Calu3 (cell line): ENCODE measurements at regions not wholly inside any gene's neighbourhood (a gene's known extent, or its start where the extent isn't known, plus 50 kb on each side); places are given as distances from the start of the nearest gene placed in this dataset.
A peak's percentile ranks its signal among the peaks of the same experiment; 100 is the strongest.
"Not testable (repeated sequence)": the region's sequence is repeated elsewhere in the genome, so short reads cannot be mapped to it uniquely, and the experiment has no call there.

ENCODE experiments used
- BruUV-seq: library from RNA; stranded (reverse); fragments of 400-500 nt; replicated peaks from 2 replicates; lab custom pipeline; 2021; lab: Mats Ljungman, UMichigan
- CTCF ChIA-PET: fragments of 300-600 bp; sonication (Branson Sonifier 250); formaldehyde crosslinking; loops from one replicate; lab custom pipeline; 2022; ENCODE audit warnings: antibody characterized with exemption; lab: Charles Lee
- DNase-seq: peaks from one replicate; pipeline ENCODE4 v3.0.0; 2022
- H3K27ac Mint-ChIP-seq: one replicate; pipeline ENCODE4 v1.8.0; 2022; ENCODE audit warnings: mixed read lengths; ENCODE audit not compliant: unreplicated experiment
- H3K27me3 Mint-ChIP-seq: one replicate; pipeline ENCODE4 v1.8.0; 2022; ENCODE audit warnings: mixed read lengths; ENCODE audit not compliant: unreplicated experiment
- H3K36me3 Mint-ChIP-seq: one replicate; pipeline ENCODE4 v1.8.0; 2022; ENCODE audit warnings: mild to moderate bottlenecking, moderate library complexity, mixed read lengths; ENCODE audit not compliant: insufficient read depth, unreplicated experiment
- H3K4me1 Mint-ChIP-seq: one replicate; pipeline ENCODE4 v1.8.0; 2022; ENCODE audit warnings: mild to moderate bottlenecking, low read depth, mixed read lengths; ENCODE audit not compliant: unreplicated experiment
- H3K4me3 Mint-ChIP-seq: one replicate; pipeline ENCODE4 v1.8.0; 2022; ENCODE audit warnings: mild to moderate bottlenecking, low read depth, moderate library complexity, mixed read lengths; ENCODE audit not compliant: unreplicated experiment
- H3K9me3 Mint-ChIP-seq: one replicate; pipeline ENCODE4 v1.8.0; 2022; ENCODE audit warnings: low read depth, mixed read lengths; ENCODE audit not compliant: unreplicated experiment
- intact Hi-C: fragments of 100-400 bp; cut with micrococcal nuclease; formaldehyde crosslinking; loops from one replicate; pipeline ENCODE4 v1.10.0; 2022; ENCODE audit not compliant: unreplicated experiment
- TF ChIP-seq, protein P1 (sequence below): fragments of 200-600 bp; IDR thresholded peaks from one replicate; pipeline ENCODE4 v1.8.0; 2022; ENCODE audit warnings: antibody characterized with exemption; ENCODE audit not compliant: unreplicated experiment

DNA sequence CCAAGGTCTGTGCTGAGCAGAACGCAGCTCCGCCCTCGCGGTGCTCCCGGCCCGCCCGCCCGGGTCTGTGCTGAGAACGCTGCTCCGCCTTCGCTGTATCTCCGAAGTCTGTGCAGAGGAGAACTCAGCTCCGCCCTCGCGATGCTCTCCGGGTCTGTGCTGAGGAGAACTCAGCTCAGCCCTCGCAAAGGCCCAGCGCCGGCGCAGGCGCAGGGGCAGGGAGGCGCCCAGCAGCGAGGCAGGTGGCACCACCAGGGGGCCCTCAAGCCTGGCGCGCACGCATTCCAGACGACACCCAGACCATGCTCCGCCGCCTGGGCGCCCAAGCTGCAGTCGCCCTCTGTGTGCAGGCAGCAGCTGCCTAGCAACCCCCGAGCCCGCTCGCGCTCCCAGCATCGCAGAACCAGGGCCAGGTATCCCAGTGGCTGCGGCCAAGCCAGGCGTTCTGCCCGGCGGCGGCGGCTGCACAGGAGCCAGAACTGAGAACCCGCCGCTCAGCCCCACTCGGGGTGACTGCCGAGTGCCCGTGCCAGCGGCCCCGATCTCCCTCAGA lies 672.1 kb upstream of the DEFB115 start:
- peak overlapping the region; percentile 34 for H3K4me3 Mint-ChIP-seq
- H3K4me1 Mint-ChIP-seq, H3K27ac Mint-ChIP-seq, BruUV-seq, H3K27me3 Mint-ChIP-seq, H3K36me3 Mint-ChIP-seq, H3K9me3 Mint-ChIP-seq, intact Hi-C loops: not testable (repeated sequence)
- CTCF ChIA-PET: interaction anchor here (0.6 kb wide), 1 partner anchor 209 kb away, joined by 4 read pairs; no protein-coding TSS in a partner anchor
- peak; percentile 71 for DNase-seq

DNA sequence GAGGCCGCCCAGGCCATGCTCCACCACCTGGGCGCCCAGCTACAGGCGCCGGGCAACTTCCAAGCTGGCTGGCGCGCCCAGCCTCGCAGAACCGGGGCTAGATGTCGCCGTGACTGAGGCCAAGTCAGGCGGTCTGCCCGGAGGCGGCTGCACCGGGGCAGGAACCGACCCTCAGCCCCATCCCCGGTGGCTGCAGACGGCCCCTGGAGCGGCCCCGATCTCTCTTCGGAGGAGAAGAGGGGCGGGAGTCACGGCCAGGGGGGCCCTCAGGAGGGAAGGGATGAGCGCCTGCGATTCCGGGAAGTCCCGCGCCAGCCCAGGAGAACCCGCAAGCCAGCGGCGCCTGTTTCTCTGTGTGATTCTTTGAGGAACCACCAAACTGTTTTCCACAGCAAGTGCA lies 671.3 kb upstream of the DEFB115 start:
- H3K4me3 Mint-ChIP-seq, BruUV-seq, H3K9me3 Mint-ChIP-seq, H3K27ac Mint-ChIP-seq, DNase-seq, H3K36me3 Mint-ChIP-seq, intact Hi-C loops, H3K4me1 Mint-ChIP-seq, CTCF ChIA-PET, H3K27me3 Mint-ChIP-seq: not testable (repeated sequence)

DNA sequence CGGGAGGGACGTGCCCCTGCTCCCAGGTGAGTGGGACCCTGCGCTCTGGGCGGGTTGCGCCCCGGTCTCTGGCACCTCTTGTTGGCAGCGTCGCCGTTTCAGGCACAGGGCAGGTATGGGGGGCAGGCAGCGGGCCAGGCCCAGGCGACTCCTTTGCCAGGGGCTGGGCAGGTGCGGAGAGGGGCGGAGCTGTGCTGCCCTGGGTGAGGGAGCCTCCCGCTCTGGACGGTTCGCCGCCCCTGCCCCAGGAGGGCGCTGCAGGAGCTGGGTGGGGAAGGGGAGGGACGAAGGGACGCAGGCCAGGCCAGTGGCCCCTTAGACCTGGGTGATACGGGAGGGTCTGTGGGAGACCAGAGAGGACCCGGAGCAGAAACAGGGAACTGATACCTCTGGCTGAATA lies 663.9 kb upstream of the DEFB115 start:
- H3K9me3 Mint-ChIP-seq: no peaks in the 10 kb centered on the region
- intact Hi-C loops: no loop called here
- no peak overlapping the region for H3K4me3 Mint-ChIP-seq
- TF ChIP-seq, protein P1, sequence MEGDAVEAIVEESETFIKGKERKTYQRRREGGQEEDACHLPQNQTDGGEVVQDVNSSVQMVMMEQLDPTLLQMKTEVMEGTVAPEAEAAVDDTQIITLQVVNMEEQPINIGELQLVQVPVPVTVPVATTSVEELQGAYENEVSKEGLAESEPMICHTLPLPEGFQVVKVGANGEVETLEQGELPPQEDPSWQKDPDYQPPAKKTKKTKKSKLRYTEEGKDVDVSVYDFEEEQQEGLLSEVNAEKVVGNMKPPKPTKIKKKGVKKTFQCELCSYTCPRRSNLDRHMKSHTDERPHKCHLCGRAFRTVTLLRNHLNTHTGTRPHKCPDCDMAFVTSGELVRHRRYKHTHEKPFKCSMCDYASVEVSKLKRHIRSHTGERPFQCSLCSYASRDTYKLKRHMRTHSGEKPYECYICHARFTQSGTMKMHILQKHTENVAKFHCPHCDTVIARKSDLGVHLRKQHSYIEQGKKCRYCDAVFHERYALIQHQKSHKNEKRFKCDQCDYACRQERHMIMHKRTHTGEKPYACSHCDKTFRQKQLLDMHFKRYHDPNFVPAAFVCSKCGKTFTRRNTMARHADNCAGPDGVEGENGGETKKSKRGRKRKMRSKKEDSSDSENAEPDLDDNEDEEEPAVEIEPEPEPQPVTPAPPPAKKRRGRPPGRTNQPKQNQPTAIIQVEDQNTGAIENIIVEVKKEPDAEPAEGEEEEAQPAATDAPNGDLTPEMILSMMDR: no peak
- CTCF ChIA-PET: no interaction called here
- H3K27me3 Mint-ChIP-seq: no peaks in the 10 kb centered on the region
- no TSS peak for BruUV-seq
- DNase-seq: no peak
- H3K36me3 Mint-ChIP-seq: no peaks in the 10 kb centered on the region
- H3K27ac Mint-ChIP-seq: no peak overlapping the region
- H3K4me1 Mint-ChIP-seq: no peaks in the 10 kb centered on the region

DNA sequence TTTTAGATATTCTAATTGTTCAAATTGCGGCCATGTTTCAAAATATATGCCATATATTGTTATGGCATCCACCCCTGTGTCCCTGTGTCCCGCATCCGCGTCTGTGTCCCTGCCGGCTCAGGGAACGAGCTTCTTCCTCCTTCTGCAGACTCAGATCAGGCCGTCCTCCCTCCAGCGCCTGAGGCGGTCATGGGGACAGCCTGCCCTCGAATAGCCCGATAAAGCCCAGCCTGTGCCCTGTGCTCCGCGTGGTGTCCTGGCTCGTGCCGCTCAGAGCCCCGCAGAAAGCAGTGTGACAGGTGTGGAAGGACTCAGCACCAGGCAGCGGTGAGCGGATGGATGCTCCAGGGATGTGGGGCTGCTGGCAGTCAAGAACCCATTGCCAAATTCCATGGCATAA lies 663.4 kb upstream of the DEFB115 start:
- no peaks in the 10 kb centered on the region for H3K27me3 Mint-ChIP-seq
- H3K27ac Mint-ChIP-seq: no peak overlapping the region
- H3K4me3 Mint-ChIP-seq: no peak overlapping the region
- intact Hi-C loops: no loop called here
- H3K36me3 Mint-ChIP-seq: no peaks in the 10 kb centered on the region
- CTCF ChIA-PET: no interaction called here
- DNase-seq: no peak
- H3K9me3 Mint-ChIP-seq: no peaks in the 10 kb centered on the region
- TF ChIP-seq, protein P1: no peak
- H3K4me1 Mint-ChIP-seq: no peaks in the 10 kb centered on the region
- BruUV-seq: no TSS peak

DNA sequence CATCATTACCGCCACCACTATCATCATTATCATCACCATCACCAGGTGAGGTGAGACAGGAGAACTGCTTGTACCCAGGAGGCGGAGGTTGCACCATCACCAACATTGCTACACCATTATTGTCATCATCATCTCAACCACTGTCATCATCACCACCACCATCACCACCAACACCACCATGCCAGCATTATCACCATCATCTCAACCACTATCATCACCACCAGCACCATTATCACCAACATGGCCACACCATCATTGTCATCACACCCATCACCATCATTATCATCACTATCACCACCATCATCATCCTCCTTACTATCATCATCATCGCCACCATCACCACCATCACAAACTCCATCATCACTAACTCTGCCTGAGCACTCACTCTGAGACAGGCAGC lies 661.8 kb upstream of the DEFB115 start:
- CTCF ChIA-PET: no interaction called here
- no peaks in the 10 kb centered on the region for H3K36me3 Mint-ChIP-seq
- intact Hi-C loops: no loop called here
- no peak for DNase-seq
- no peaks in the 10 kb centered on the region for H3K4me1 Mint-ChIP-seq
- no TSS peak for BruUV-seq
- TF ChIP-seq, protein P1: no peak
- H3K27me3 Mint-ChIP-seq: no peaks in the 10 kb centered on the region
- H3K4me3 Mint-ChIP-seq: no peak overlapping the region
- no peaks in the 10 kb centered on the region for H3K9me3 Mint-ChIP-seq
- no peak overlapping the region for H3K27ac Mint-ChIP-seq

DNA sequence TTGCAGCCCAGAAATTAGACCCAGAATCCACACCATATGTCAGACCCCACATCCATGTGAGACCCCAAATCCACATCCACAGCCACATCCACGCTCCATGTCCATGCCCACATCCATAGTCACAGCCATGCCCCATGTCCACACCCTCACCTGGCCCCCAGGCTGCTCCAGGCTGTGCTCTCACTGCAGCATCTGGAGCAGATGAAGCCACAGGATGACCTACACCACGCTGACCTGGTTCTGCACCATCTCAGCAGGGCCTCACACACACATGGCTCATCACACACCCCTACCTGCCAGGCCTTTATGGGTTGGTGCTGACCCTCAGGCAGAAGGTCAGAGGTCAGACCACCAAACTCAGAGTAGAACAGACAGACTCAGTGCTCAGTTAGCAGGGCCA lies 660.0 kb upstream of the DEFB115 start:
- BruUV-seq, H3K9me3 Mint-ChIP-seq, H3K36me3 Mint-ChIP-seq, H3K4me3 Mint-ChIP-seq, intact Hi-C loops, CTCF ChIA-PET, H3K27me3 Mint-ChIP-seq, DNase-seq, H3K4me1 Mint-ChIP-seq, H3K27ac Mint-ChIP-seq: not testable (repeated sequence)
